Testis (tissue), 2 donors: ENCODE measurements at regions not wholly inside any gene's neighbourhood (a gene's known extent, or its start where the extent isn't known, plus 50 kb on each side); places are given as distances from the start of the nearest gene placed in this dataset.

ENCODE experiments used
- CTCF ChIP-seq, 3 experiments: fragments of 450-650 bp in 2 of 3; fragments of 200-600 bp in 1 of 3; sonication (generic) in 1 of 3; IDR thresholded peaks; one replicate each; pipeline ENCODE4 v1.5.1; 2016 to 2019; ENCODE audit warnings: antibody characterized with exemption in 3 of 3, mild to moderate bottlenecking in 2 of 3, moderate library complexity in 1 of 3
- POLR2A ChIP-seq: fragments of 450-650 bp; IDR thresholded peaks from one replicate; pipeline ENCODE4 v1.6.1; 2017; ENCODE audit warnings: antibody characterized with exemption, mild to moderate bottlenecking, moderate library complexity

GRCh38 chr15:38745626-38746025, 181.0 kb upstream of the RASGRP1 start:
- TF ChIP-seq CTCF (IDR thresholded peaks at IDR 0.05) (no peak), POLR2A (no peak)
